GM18907 (cell line): ENCODE measurements at regions not wholly inside any gene's neighbourhood (a gene's known extent, or its start where the extent isn't known, plus 50 kb on each side); places are given as distances from the start of the nearest gene placed in this dataset.
"Not testable (repeated sequence)": the region's sequence is repeated elsewhere in the genome, so short reads cannot be mapped to it uniquely, and the experiment has no call there.

ENCODE experiments used
- ATAC-seq: cut with Tn5 transposase; IDR thresholded peaks from one replicate; pipeline ENCODE4 v1.9.1; 2021; ENCODE audit warnings: mild to moderate bottlenecking, moderate library complexity; ENCODE audit not compliant: unreplicated experiment

DNA sequence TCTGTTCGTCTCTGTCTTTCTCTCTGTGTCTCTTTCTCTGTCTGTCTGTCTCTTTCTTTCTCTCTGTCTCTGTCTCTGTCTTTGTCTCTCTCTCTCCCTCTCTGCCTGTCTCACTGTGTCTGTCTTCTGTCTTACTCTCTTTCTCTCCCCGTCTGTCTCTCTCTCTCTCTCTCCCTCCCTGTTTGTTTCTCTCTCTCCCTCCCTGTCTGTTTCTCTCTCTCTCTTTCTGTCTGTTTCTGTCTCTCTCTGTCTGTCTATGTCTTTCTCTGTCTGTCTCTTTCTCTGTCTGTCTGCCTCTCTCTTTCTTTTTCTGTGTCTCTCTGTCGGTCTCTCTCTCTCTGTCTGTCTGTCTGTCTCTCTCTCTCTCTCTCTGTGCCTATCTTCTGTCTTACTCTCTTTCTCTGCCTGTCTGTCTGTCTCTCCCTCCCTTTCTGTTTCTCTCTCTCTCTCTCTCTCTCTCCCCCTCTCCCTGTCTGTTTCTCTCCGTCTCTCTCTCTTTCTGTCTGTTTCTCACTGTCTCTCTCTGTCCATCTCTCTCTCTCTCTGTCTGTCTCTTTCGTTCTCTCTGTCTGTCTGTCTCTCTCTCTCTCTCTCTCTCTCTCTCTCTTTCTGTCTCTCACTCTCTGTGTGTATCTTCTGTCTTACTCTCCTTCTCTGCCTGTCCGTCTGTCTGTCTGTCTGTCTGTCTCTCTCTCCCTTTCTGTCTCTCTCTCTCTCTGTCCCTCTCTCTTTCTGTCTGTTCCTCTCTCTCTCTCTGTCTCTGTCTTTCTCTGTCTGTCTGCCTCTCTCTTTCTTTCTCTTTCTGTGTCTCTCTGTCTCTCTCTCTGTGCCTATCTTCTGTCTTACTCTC lies 2065.9 kb upstream of the TPTE start:
- ATAC-seq: peak; percentile 65

- peak; percentile 87 for ATAC-seq
These were observed 2056.8 kb upstream of the TPTE start for GRCh38 chr21:8464403-8465152.

DNA sequence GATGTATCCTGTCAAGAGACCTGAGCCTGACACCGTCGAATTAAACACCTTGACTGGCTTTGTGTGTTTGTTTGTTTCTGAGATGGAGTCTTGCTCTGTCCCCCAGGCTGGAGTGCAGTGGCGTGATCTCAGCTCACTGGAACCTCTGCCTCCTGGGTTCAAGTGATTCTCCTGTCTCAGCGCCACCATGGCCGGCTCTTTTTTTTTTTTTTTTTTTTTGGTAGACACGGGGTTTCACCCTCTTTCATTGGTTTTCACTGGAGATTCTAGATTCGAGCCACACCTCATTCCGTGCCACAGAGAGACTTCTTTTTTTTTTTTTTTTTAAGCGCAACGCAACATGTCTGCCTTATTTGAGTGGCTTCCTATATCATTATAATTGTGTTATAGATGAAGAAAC lies 2054.7 kb upstream of the TPTE start:
- not testable (repeated sequence) for ATAC-seq
